Naive thymus-derived CD4-positive, alpha-beta T cell (primary cell): ENCODE measurements at regions not wholly inside any gene's neighbourhood (a gene's known extent, or its start where the extent isn't known, plus 50 kb on each side); places are given as distances from the start of the nearest gene placed in this dataset.
"Not testable (repeated sequence)": the region's sequence is repeated elsewhere in the genome, so short reads cannot be mapped to it uniquely, and the experiment has no call there.

ENCODE experiments used
- ATAC-seq: fragments of 150-1000 bp; cut with Tn5 transposase; 2 replicates; pipeline ENCODE4 v1.10.0; 2021; ENCODE audit warnings: mild to moderate bottlenecking, moderate library complexity
- CTCF ChIA-PET: fragments of 350-600 bp; sonication (Branson Sonifier 250); formaldehyde crosslinking; loops from one replicate; lab custom pipeline; 2021; ENCODE audit warnings: antibody characterized with exemption; lab: Charles Lee
- POLR2A ChIA-PET: fragments of 350-600 bp; sonication (Branson Sonifier 250); formaldehyde crosslinking; loops from one replicate; lab custom pipeline; 2021; ENCODE audit warnings: antibody characterized with exemption, inconsistent platforms; lab: Charles Lee
- DNase-seq, 9 donors: peaks; one replicate each; pipeline versions ENCODE4 v3.0.0 to v3.0.0-alpha.2; 2020 to 2022; ENCODE audit warnings: mixed read lengths in 1 of 9
- H3K27ac ChIP-seq: one replicate; pipeline ENCODE4 v1.7.0; 2013; ENCODE audit warnings: mild to moderate bottlenecking, low read depth, low read length, moderate library complexity
- H3K27me3 ChIP-seq, 2 donors: one replicate each; pipeline ENCODE4 v1.7.0; 2013; ENCODE audit warnings: low read length in 2 of 2, mild to moderate bottlenecking in 2 of 2, moderate library complexity in 2 of 2; ENCODE audit not compliant: control insufficient read depth in 2 of 2, insufficient read depth in 2 of 2
- H3K36me3 ChIP-seq, 3 experiments: 1 replicate in 2 of 3; 2 replicates in 1 of 3; pipeline ENCODE4 v1.7.0; 2013; ENCODE audit warnings: low read length in 3 of 3, mild to moderate bottlenecking in 3 of 3, moderate library complexity in 1 of 3; ENCODE audit not compliant: insufficient read depth in 3 of 3, control insufficient read depth in 2 of 3
- H3K4me1 ChIP-seq, 2 donors: one replicate each; pipeline ENCODE4 v1.7.0; 2013; ENCODE audit warnings: low read length in 2 of 2, mild to moderate bottlenecking in 2 of 2, moderate library complexity in 1 of 2; ENCODE audit not compliant: control insufficient read depth in 2 of 2, insufficient read depth in 2 of 2
- H3K4me3 ChIP-seq: 2 replicates; pipeline ENCODE4 v1.7.0; 2013; ENCODE audit warnings: mild to moderate bottlenecking, low read length
- H3K9me3 ChIP-seq, 3 experiments: 1 replicate in 2 of 3; 2 replicates in 1 of 3; pipeline ENCODE4 v1.7.0; 2013; ENCODE audit warnings: low read length in 3 of 3; ENCODE audit not compliant: control insufficient read depth in 2 of 3
- H3K27ac Mint-ChIP-seq, 9 donors: one replicate each; pipeline ENCODE4 v1.8.0; 2020 to 2022; ENCODE audit warnings: mixed read lengths in 9 of 9, mild to moderate bottlenecking in 8 of 9, moderate library complexity in 5 of 9, inconsistent platforms in 2 of 9
- H3K27me3 Mint-ChIP-seq, 5 donors: one replicate each; pipeline ENCODE4 v1.8.0; 2021 to 2022; ENCODE audit warnings: mixed read lengths in 5 of 5, mild to moderate bottlenecking in 1 of 5
- H3K36me3 Mint-ChIP-seq, 5 donors: one replicate each; pipeline ENCODE4 v1.8.0; 2020 to 2022; ENCODE audit warnings: mixed read lengths in 5 of 5, mild to moderate bottlenecking in 3 of 5, inconsistent platforms in 1 of 5
- H3K4me1 Mint-ChIP-seq, 7 donors: one replicate each; pipeline ENCODE4 v1.8.0; 2020 to 2022; ENCODE audit warnings: mixed read lengths in 7 of 7, mild to moderate bottlenecking in 3 of 7, inconsistent platforms in 1 of 7
- H3K4me3 Mint-ChIP-seq, 10 donors: one replicate each; pipeline ENCODE4 v1.8.0; 2020 to 2022; ENCODE audit warnings: mild to moderate bottlenecking in 10 of 10, mixed read lengths in 10 of 10, moderate library complexity in 6 of 10, inconsistent platforms in 2 of 10
- H3K9me3 Mint-ChIP-seq, 11 donors: one replicate each; pipeline ENCODE4 v1.8.0; 2020 to 2022; ENCODE audit warnings: mixed read lengths in 11 of 11, mild to moderate bottlenecking in 4 of 11, inconsistent platforms in 1 of 11, moderate library complexity in 1 of 11
- intact Hi-C, 2 donors: fragments of 100-400 bp; cut with micrococcal nuclease; formaldehyde crosslinking; loops; one replicate each; pipeline ENCODE4 v1.15.1; 2023

DNA sequence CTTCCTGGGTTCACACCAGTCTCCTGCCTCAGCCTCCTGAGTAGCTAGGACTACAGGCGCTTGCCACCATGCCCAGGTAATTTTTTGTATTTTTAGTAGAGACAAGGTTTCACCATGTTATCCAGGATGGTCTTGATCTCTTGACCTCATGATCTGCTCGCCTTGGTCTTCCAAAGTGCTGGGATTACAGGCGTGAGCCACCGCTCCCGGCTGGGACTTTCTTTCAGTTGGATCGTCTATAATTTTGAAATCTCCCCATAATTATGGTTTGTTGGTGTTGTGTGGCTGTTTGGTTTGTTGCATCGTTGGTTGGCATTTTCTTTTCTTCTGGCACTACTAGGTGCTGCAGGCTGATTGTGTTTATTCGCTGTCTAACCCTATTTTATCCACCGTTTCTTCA lies 343.6 kb upstream of the NPAP1 start:
- H3K36me3 ChIP-seq, H3K27ac ChIP-seq, H3K27ac Mint-ChIP-seq, ATAC-seq, H3K4me1 ChIP-seq, H3K4me3 ChIP-seq, intact Hi-C loops, POLR2A ChIA-PET, H3K36me3 Mint-ChIP-seq, H3K4me1 Mint-ChIP-seq, H3K27me3 ChIP-seq, H3K9me3 ChIP-seq, H3K4me3 Mint-ChIP-seq, CTCF ChIA-PET, DNase-seq, H3K27me3 Mint-ChIP-seq: not testable (repeated sequence)
- peaks cover 0 to 39% (median 13%) of the 10 kb centered on the region in 11 donors for H3K9me3 Mint-ChIP-seq

DNA sequence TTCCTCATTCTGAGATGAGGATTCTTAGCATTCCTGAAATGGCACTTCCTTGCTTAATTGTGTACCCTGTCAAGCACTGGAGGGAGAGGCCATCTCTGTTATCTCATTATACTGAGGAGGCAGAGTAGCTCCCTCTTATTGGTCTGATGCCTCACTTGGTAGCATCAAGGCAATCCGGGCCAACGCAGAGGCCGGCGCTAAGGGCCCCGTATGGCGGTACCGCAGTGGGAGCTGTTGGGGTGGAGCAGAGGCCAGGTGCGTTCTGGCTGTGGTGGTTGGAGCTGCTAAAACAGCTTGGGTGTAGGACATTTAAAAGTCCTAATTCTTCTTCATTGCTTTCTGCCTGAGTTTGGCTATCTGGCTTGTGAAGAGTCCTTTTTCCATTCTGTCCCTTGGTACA lies 333.7 kb upstream of the NPAP1 start:
- H3K4me1 ChIP-seq, H3K9me3 ChIP-seq, H3K27ac ChIP-seq, POLR2A ChIA-PET, H3K4me3 ChIP-seq, H3K27ac Mint-ChIP-seq, ATAC-seq, intact Hi-C loops, H3K4me3 Mint-ChIP-seq, H3K4me1 Mint-ChIP-seq, H3K36me3 ChIP-seq, CTCF ChIA-PET, H3K36me3 Mint-ChIP-seq, DNase-seq, H3K27me3 Mint-ChIP-seq, H3K27me3 ChIP-seq: not testable (repeated sequence)
- H3K9me3 Mint-ChIP-seq: peaks cover 0 to 24% (median 10%) of the 10 kb centered on the region in 11 donors

DNA sequence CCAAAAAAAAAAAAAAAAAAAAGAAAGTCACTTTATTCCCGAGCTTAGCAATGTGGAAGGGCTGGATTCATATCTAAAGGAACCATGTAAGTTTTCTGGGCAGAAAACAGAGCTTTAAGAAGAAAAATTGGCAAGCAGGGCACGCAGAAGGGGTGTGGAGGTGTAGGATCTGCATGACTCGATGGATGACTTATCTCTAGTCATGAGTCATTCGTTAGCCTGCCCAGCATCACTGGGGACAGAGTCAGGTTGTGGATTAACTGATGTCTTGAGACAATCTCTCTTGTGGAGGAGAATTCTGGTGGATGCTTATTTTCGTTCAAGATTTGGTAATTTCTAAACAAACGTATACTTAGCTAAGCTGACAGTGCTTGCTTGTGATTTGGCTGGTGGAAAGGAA lies 322.8 kb upstream of the NPAP1 start:
- H3K27ac ChIP-seq, intact Hi-C loops, DNase-seq, H3K36me3 Mint-ChIP-seq, H3K27me3 Mint-ChIP-seq, CTCF ChIA-PET, ATAC-seq, H3K4me1 Mint-ChIP-seq, H3K4me3 ChIP-seq, H3K27me3 ChIP-seq, H3K27ac Mint-ChIP-seq, H3K36me3 ChIP-seq, H3K9me3 ChIP-seq, H3K4me1 ChIP-seq, H3K4me3 Mint-ChIP-seq, POLR2A ChIA-PET: not testable (repeated sequence)
- H3K9me3 Mint-ChIP-seq: peaks cover 0 to 15% (median 2%) of the 10 kb centered on the region in 11 donors

DNA sequence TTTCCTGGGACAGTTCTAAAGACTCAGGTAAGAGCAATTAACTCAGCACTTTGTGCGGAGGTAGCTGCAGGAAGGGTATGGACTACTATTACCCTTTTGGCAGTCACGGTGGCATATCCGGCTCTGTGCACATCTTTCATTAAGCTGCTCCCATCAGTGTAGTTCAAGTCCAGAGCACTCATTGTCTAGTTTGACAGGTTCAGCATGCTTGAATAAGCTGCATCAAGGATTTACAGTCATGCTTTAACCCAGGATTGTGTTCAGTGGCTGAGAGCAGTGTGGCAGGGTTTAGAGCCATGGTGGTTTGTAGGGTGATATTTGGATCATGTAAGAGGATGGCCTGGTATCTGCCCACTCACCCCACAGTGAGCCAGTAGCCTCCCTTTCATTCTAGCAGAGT lies 294.5 kb upstream of the NPAP1 start:
- DNase-seq, POLR2A ChIA-PET, H3K4me3 Mint-ChIP-seq, H3K27me3 Mint-ChIP-seq, H3K27me3 ChIP-seq, H3K27ac Mint-ChIP-seq, H3K27ac ChIP-seq, H3K4me1 ChIP-seq, H3K36me3 ChIP-seq, H3K36me3 Mint-ChIP-seq, CTCF ChIA-PET, H3K4me3 ChIP-seq, intact Hi-C loops, ATAC-seq, H3K9me3 ChIP-seq, H3K4me1 Mint-ChIP-seq: not testable (repeated sequence)
- H3K9me3 Mint-ChIP-seq: peaks cover 4 to 25% (median 6%) of the 10 kb centered on the region in 11 donors

DNA sequence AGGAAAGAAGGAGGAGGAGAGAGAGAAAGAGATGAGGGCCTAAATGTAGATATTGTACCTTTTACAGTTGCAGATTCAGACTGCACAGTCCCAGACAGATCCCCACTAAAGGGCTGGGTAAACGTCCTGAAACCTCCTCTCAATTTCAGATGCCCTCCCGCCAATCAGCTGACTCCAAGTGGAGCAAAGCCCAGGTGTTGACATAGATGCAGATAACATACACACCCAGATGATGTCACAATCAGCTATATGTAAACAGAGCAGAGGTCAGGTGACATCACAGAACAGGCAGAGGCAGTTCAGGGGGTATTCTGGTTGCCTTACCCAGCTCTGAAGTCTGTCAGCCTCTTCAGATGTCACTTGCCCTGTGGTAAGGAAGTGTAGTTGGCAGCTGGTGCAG lies 290.3 kb upstream of the NPAP1 start:
- intact Hi-C loops, DNase-seq, H3K27ac ChIP-seq, H3K4me3 ChIP-seq, H3K4me1 ChIP-seq, ATAC-seq, H3K27ac Mint-ChIP-seq, CTCF ChIA-PET, H3K4me3 Mint-ChIP-seq, H3K27me3 Mint-ChIP-seq, POLR2A ChIA-PET, H3K36me3 Mint-ChIP-seq, H3K4me1 Mint-ChIP-seq, H3K27me3 ChIP-seq, H3K9me3 ChIP-seq, H3K36me3 ChIP-seq: not testable (repeated sequence)
- H3K9me3 Mint-ChIP-seq: peaks cover 0 to 13% (median 2%) of the 10 kb centered on the region in 11 donors

DNA sequence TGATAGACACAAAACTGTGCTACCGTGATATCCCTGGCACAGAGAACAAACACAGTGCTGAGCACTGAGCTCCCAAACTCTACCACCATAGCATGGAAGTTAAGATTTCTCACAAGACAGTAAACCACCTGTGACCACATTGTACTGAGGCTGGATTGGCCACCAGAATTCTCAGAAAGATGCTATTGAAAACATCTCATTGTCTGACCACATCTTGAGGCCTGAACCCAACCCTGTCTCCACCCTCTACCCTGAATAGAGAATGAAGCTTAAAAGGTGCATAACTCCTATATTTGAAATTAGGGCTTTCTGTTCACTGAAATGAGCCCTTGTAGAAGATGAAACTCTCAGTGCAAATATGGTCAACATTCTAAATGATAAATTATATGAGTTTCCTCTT lies 281.3 kb upstream of the NPAP1 start:
- intact Hi-C loops: loop anchor here in 1 of 2 donors (5.0 kb wide), 1 partner anchor 217 kb away; no protein-coding TSS in a partner anchor
- Histone ChIP-seq H3K4me3 (no peak overlapping the region), H3K27ac (no peak overlapping the region), H3K9me3 (no peaks in the 10 kb centered on the region), H3K4me1 (no peaks in the 10 kb centered on the region), H3K27me3 (no peaks in the 10 kb centered on the region), H3K36me3 (no peaks in the 10 kb centered on the region)
- H3K36me3 Mint-ChIP-seq: no peaks in the 10 kb centered on the region
- no peak overlapping the region for H3K27ac Mint-ChIP-seq
- ChIA-PET CTCF (no interaction called here), POLR2A (no interaction called here)
- ATAC-seq (no peak), DNase-seq (no peak)
- H3K27me3 Mint-ChIP-seq: peaks cover 0 to 8% (median 0%) of the 10 kb centered on the region in 5 donors
- H3K4me1 Mint-ChIP-seq: no peaks in the 10 kb centered on the region
- H3K4me3 Mint-ChIP-seq: no peak overlapping the region
- H3K9me3 Mint-ChIP-seq: peaks cover 0 to 9% (median 2%) of the 10 kb centered on the region in 11 donors

DNA sequence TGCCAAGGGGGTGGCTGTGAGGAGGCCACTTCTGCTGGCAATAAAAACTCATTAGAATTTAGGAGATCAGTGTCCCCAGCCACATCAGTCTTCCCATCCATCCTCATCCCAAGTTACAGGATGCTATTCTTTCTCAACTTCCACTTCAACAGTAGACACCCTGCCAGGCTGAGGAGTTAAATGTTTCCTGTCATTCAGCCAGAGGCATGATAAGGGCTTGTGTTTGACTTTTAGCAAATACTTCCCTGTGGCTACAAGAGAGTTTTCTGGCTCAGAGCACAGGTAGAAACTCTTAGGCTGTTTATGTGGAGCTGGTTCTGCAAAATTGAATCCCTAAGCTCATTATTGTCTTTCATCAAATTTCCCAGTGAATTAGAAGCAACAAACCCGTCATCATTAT lies 262.9 kb upstream of the NPAP1 start:
- H3K9me3 ChIP-seq, DNase-seq, H3K4me1 ChIP-seq, H3K27ac Mint-ChIP-seq, H3K27ac ChIP-seq, H3K4me1 Mint-ChIP-seq, H3K4me3 ChIP-seq, H3K27me3 Mint-ChIP-seq, H3K27me3 ChIP-seq, intact Hi-C loops, H3K4me3 Mint-ChIP-seq, H3K36me3 ChIP-seq, ATAC-seq, CTCF ChIA-PET, H3K36me3 Mint-ChIP-seq, POLR2A ChIA-PET: not testable (repeated sequence)
- peaks cover 8 to 28% (median 14%) of the 10 kb centered on the region in 11 donors for H3K9me3 Mint-ChIP-seq
